IMR-90 (cell line): ENCODE measurements at regions not wholly inside any gene's neighbourhood (a gene's known extent, or its start where the extent isn't known, plus 50 kb on each side); places are given as distances from the start of the nearest gene placed in this dataset.

Source experiments
- ATAC-seq: fragments of 200-7000 bp; cut with Tn5 transposase; 2 replicates; pipeline ENCODE4 v1.9.1; 2020; ENCODE audit warnings: low read depth, mild to moderate bottlenecking, moderate library complexity
- BruUV-seq: library from RNA; stranded (reverse); fragments of 400-500 nt; replicated peaks from 2 replicates; lab custom pipeline; 2021; lab: Mats Ljungman, UMichigan
- CTCF ChIA-PET: fragments of 300-600 bp; formaldehyde crosslinking; extraction: SDS; loops from one replicate; lab custom pipeline; 2021; ENCODE audit warnings: antibody characterized with exemption; lab: Yijun Ruan, JAX
- POLR2A ChIA-PET: fragments of 300-600 bp; sonication (Branson Sonifier 250); formaldehyde crosslinking; loops from one replicate; lab custom pipeline; 2022; ENCODE audit warnings: antibody characterized with exemption; ENCODE audit not compliant: unreplicated experiment; lab: Charles Lee
- DNase-seq: peaks from one replicate; pipeline ENCODE4 v3.0.0; 2013
- H2AFZ ChIP-seq: replicated peaks from 2 replicates; pipeline ENCODE3; 2013; ENCODE audit warnings: low read length, mild to moderate bottlenecking; ENCODE audit not compliant: poor library complexity
- H2AK5ac ChIP-seq: 2 replicates; pipeline ENCODE4 v1.6.1; 2013; ENCODE audit warnings: low read depth, low read length, inconsistent platforms
- H2AK9ac ChIP-seq: replicated peaks from 2 replicates; pipeline ENCODE3; 2013; ENCODE audit warnings: mild to moderate bottlenecking, low read depth, low read length, moderate library complexity; ENCODE audit not compliant: poor library complexity
- H2BK120ac ChIP-seq: 2 replicates; pipeline ENCODE4 v1.6.1; 2013; ENCODE audit warnings: low read depth, low read length, inconsistent platforms
- H2BK15ac ChIP-seq: 3 replicates; pipeline ENCODE4 v1.6.1; 2013; ENCODE audit warnings: low read depth, low read length, inconsistent platforms
- H2BK20ac ChIP-seq: 2 replicates; pipeline ENCODE4 v1.6.1; 2013; ENCODE audit warnings: low read depth, mild to moderate bottlenecking, inconsistent platforms, low read length, moderate library complexity
- H2BK5ac ChIP-seq: 2 replicates; pipeline ENCODE4 v1.6.1; 2013; ENCODE audit warnings: mild to moderate bottlenecking, low read depth, low read length, inconsistent platforms; ENCODE audit not compliant: poor library complexity, severe bottlenecking
- H3K14ac ChIP-seq: replicated peaks from 2 replicates; pipeline ENCODE4 v1.6.1; 2013; ENCODE audit warnings: low read depth, low read length, inconsistent platforms
- H3K18ac ChIP-seq: 2 replicates; pipeline ENCODE4 v1.6.1; 2013; ENCODE audit warnings: low read depth, low read length, control low read depth
- H3K23ac ChIP-seq: 2 replicates; pipeline ENCODE4 v1.6.1; 2013; ENCODE audit warnings: low read depth, low read length, inconsistent platforms
- H3K27ac ChIP-seq: 2 replicates; pipeline ENCODE4 v1.5.1; 2013; ENCODE audit warnings: mild to moderate bottlenecking, control low read depth, low read length; ENCODE audit not compliant: insufficient read depth
- H3K27me3 ChIP-seq: 2 replicates; pipeline ENCODE4 v1.6.1; 2013; ENCODE audit warnings: low read length; ENCODE audit not compliant: control insufficient read depth, insufficient read depth
- H3K36me3 ChIP-seq: 2 replicates; pipeline ENCODE4 v1.6.1; 2013; ENCODE audit warnings: low read length, mixed read lengths; ENCODE audit not compliant: control insufficient read depth, insufficient read depth
- H3K4ac ChIP-seq: 2 replicates; pipeline ENCODE4 v1.6.1; 2013; ENCODE audit warnings: low read depth, low read length, inconsistent platforms
- H3K4me1 ChIP-seq: 2 replicates; pipeline ENCODE4 v1.6.1; 2013; ENCODE audit warnings: low read length, mixed read lengths; ENCODE audit not compliant: control insufficient read depth, insufficient read depth
- H3K4me2 ChIP-seq: 2 replicates; pipeline ENCODE4 v1.6.1; 2013; ENCODE audit warnings: low read depth, mild to moderate bottlenecking, control low read depth, low read length, moderate library complexity
- H3K4me3 ChIP-seq: 2 replicates; pipeline ENCODE4 v1.5.1; 2013; ENCODE audit warnings: low read depth, mild to moderate bottlenecking, control low read depth, low read length, moderate library complexity; ENCODE audit not compliant: insufficient read depth
- H3K56ac ChIP-seq: 2 replicates; pipeline ENCODE4 v1.6.1; 2013; ENCODE audit warnings: low read length, inconsistent platforms; ENCODE audit not compliant: insufficient read depth; ENCODE audit errors: extremely low read depth
- H3K79me1 ChIP-seq, 2 experiments: 2 replicates each; pipeline ENCODE4 v1.6.1; 2013; ENCODE audit warnings: low read length in 2 of 2, inconsistent platforms in 1 of 2, low read depth in 1 of 2
- H3K9ac ChIP-seq: 2 replicates; pipeline ENCODE4 v1.6.1; 2013; ENCODE audit warnings: low read depth, low read length, control low read depth
- H3K9me1 ChIP-seq: 2 replicates; pipeline ENCODE4 v1.6.1; 2013; ENCODE audit warnings: low read length, inconsistent platforms; ENCODE audit not compliant: insufficient read depth
- H3K9me3 ChIP-seq: 2 replicates; pipeline ENCODE4 v1.6.1; 2013; ENCODE audit warnings: low read length; ENCODE audit not compliant: control insufficient read depth, insufficient read depth
- H4K20me1 ChIP-seq: 2 replicates; pipeline ENCODE4 v1.6.1; 2013; ENCODE audit warnings: low read length, inconsistent platforms; ENCODE audit not compliant: insufficient read depth
- H4K5ac ChIP-seq: 2 replicates; pipeline ENCODE4 v1.6.1; 2013; ENCODE audit warnings: mild to moderate bottlenecking, low read depth, low read length, control low read depth
- H4K8ac ChIP-seq, 2 experiments: 2 replicates each; pipeline ENCODE4 v1.6.1; 2013; ENCODE audit warnings: low read depth in 2 of 2, low read length in 2 of 2, control low read depth in 1 of 2, inconsistent platforms in 1 of 2
- H4K91ac ChIP-seq: 2 replicates; pipeline ENCODE4 v1.6.1; 2013; ENCODE audit warnings: low read depth, low read length, inconsistent platforms; ENCODE audit not compliant: insufficient read depth
- BHLHE40 ChIP-seq: fragments of 150-350 bp; IDR thresholded peaks from 2 replicates; pipeline ENCODE4 v1.6.1; 2016; ENCODE audit warnings: mild to moderate bottlenecking, low read depth, low read length
- CEBPB ChIP-seq: IDR thresholded peaks from 2 replicates; pipeline ENCODE4 v1.6.1; 2012; ENCODE audit warnings: low read depth, low read length, improper control_type of control experiment
- CHD1 ChIP-seq: IDR thresholded peaks from 2 replicates; pipeline ENCODE4 v1.6.1; 2012; ENCODE audit warnings: low read depth, low read length, improper control_type of control experiment
- CTCF ChIP-seq: conservative IDR thresholded peaks from 2 replicates; pipeline ENCODE4 v1.5.1; 2012; ENCODE audit warnings: mild to moderate bottlenecking, low read depth, low read length, improper control_type of control experiment
- ELK1 ChIP-seq: fragments of 150-350 bp; IDR thresholded peaks from 2 replicates; pipeline ENCODE4 v1.6.1; 2016; ENCODE audit warnings: low read depth, mild to moderate bottlenecking, low read length, moderate library complexity, borderline replicate concordance
- FOS ChIP-seq: fragments of 150-350 bp; IDR thresholded peaks from 2 replicates; pipeline ENCODE4 v1.6.1; 2016; ENCODE audit warnings: low read depth, low read length
- MAZ ChIP-seq: IDR thresholded peaks from 2 replicates; pipeline ENCODE4 v1.6.1; 2012; ENCODE audit warnings: low read depth, mild to moderate bottlenecking, low read length, improper control_type of control experiment, moderate library complexity, borderline replicate concordance
- MXI1 ChIP-seq: IDR thresholded peaks from 2 replicates; pipeline ENCODE4 v1.6.1; 2012; ENCODE audit warnings: low read depth, mild to moderate bottlenecking, low read length, moderate library complexity, borderline replicate concordance
- NFE2L2 ChIP-seq: fragments of 150-350 bp; IDR thresholded peaks from 2 replicates; pipeline ENCODE4 v1.6.1; 2016; ENCODE audit warnings: low read depth, mild to moderate bottlenecking, low read length
- RFX5 ChIP-seq: IDR thresholded peaks from 2 replicates; pipeline ENCODE4 v1.8.0; 2012; ENCODE audit warnings: low read depth, mild to moderate bottlenecking, low read length, moderate library complexity
- SMC3 ChIP-seq: fragments of 150-350 bp; IDR thresholded peaks from 2 replicates; pipeline ENCODE4 v1.6.1; 2016; ENCODE audit warnings: low read depth, mild to moderate bottlenecking, antibody characterized with exemption, low read length, moderate library complexity
- USF2 ChIP-seq: fragments of 150-350 bp; IDR thresholded peaks from 2 replicates; pipeline ENCODE4 v1.6.1; 2017; ENCODE audit warnings: mild to moderate bottlenecking, antibody characterized with exemption, low read length, low read depth
- WGBS, 2 experiments: methylation state at CpG; one replicate each; pipeline versions ENCODE4 v1.1.5 to v1.1.7; 2013; ENCODE audit warnings: missing lambda C conversion rate in 2 of 2; ENCODE audit not compliant: insufficient read length in 1 of 2; ENCODE audit errors: extremely low coverage in 2 of 2; 5-methylcytosine and 5-hydroxymethylcytosine counted together
- dilution Hi-C: fragments of 300-500 bp; cut with HindIII; formaldehyde crosslinking; loops from one replicate; pipeline ENCODE4 v1.14.3; 2018; ENCODE audit warnings: low sequenced_read_pairs; ENCODE audit not compliant: unreplicated experiment
- in situ Hi-C: fragments of 300-500 bp; cut with MboI; formaldehyde crosslinking; loops from 3 replicates; pipeline ENCODE4 v1.14.3; 2019; ENCODE audit warnings: low sequenced_read_pairs, inconsistent platforms, mixed read lengths
- intact Hi-C: fragments of 100-400 bp; cut with micrococcal nuclease; formaldehyde crosslinking; loops from 2 replicates; pipeline ENCODE4 v1.10.0; 2022

GRCh38 chr16:88303890-88304819, 78.6 kb upstream of the ZNF469 start:
- Histone ChIP-seq H3K23ac (peak overlapping the region; percentile 100), H2BK15ac (peak overlapping the region; percentile 98), H3K4me3 (no peak overlapping the region), H4K8ac (peak overlapping the region; percentile 94 to 100), H4K20me1 (no peaks in the 10 kb centered on the region), H4K91ac (peak overlapping the region; percentile 100), H3K14ac (peak overlapping the region; percentile 100), H2AFZ (peak overlapping the region; percentile 90), H3K27ac (peak overlapping the region; percentile 95), H3K9me3 (no peaks in the 10 kb centered on the region), H3K9ac (peak overlapping the region; percentile 84), H3K4ac (peak overlapping the region; percentile 100), H2BK20ac (peak overlapping the region; percentile 100), H3K9me1 (peaks cover 49% of the 10 kb centered on the region), H3K4me1 (peaks cover 58% of the 10 kb centered on the region), H4K5ac (peak overlapping the region; percentile 99), H2AK5ac (peak overlapping the region; percentile 100), H3K36me3 (no peaks in the 10 kb centered on the region), H3K4me2 (peak overlapping the region; percentile 67), H2AK9ac (peak overlapping the region; percentile 100), H3K18ac (peak overlapping the region; percentile 100), H2BK5ac (peak overlapping the region; percentile 100), H3K56ac (peak overlapping the region; percentile 98), H3K79me1 (peaks cover 6 to 57% of the 10 kb centered on the region in 2 experiments), H3K27me3 (no peaks in the 10 kb centered on the region), H2BK120ac (peak overlapping the region; percentile 100)
- CTCF ChIA-PET: no interaction called here
- DNase-seq: peak; percentile 98
- BruUV-seq: no TSS peak
- peak; percentile 77 for ATAC-seq
- POLR2A ChIA-PET: interaction anchor here (0.6 kb wide), 1 partner anchor 964 kb away, joined by 3 read pairs; no protein-coding TSS in a partner anchor
- intact Hi-C loops: loop anchor here (2.0 to 10.0 kb wide), 4 partner anchors 59 to 349 kb away; partner anchors contain the start of genes BANP and ZNF469
- dilution Hi-C loops: no loop called here
- in situ Hi-C loops: loop anchor here (10.0 kb wide), 1 partner anchor 59 kb away; no protein-coding TSS in a partner anchor
- WGBS, 2 experiments: 0% methylated on average over 2 of the region's 16 CpGs; no CpG with 5 or more reads in 1 of the 2 experiments
- TF ChIP-seq CHD1 (peak; percentile 32; the same call in 1 of the 2 replicates), USF2 (no peak), SMC3 (0 out of 2 replicates have a peak, but pooled peaks have one; percentile 9), NFE2L2 (no peak), BHLHE40 (peak; percentile 70), RFX5 (no peak), MXI1 (no peak), CEBPB (peak; percentile 96), ELK1 (no peak), FOS (peak; percentile 74), CTCF (no peak), MAZ (peak; percentile 73)
